ENCODE measurements at regions not wholly inside any gene's neighbourhood (a gene's known extent, or its start where the extent isn't known, plus 50 kb on each side); places are given as distances from the start of the nearest gene placed in this dataset.

GRCh38 chr5:61277781-61278180, 54.3 kb upstream of the ZSWIM6 start:
- Histone ChIP-seq H3K27me3 (no peaks in the 10 kb centered on the region), H3K4me3 (no peak overlapping the region), H3K9me3 (no peaks in the 10 kb centered on the region), H3K36me3 (no peaks in the 10 kb centered on the region), H3K27ac (peak overlapping the region in 1 of 2 donors; percentile 38), H3K4me1 (no peaks in the 10 kb centered on the region)
- TF ChIP-seq, protein P1, sequence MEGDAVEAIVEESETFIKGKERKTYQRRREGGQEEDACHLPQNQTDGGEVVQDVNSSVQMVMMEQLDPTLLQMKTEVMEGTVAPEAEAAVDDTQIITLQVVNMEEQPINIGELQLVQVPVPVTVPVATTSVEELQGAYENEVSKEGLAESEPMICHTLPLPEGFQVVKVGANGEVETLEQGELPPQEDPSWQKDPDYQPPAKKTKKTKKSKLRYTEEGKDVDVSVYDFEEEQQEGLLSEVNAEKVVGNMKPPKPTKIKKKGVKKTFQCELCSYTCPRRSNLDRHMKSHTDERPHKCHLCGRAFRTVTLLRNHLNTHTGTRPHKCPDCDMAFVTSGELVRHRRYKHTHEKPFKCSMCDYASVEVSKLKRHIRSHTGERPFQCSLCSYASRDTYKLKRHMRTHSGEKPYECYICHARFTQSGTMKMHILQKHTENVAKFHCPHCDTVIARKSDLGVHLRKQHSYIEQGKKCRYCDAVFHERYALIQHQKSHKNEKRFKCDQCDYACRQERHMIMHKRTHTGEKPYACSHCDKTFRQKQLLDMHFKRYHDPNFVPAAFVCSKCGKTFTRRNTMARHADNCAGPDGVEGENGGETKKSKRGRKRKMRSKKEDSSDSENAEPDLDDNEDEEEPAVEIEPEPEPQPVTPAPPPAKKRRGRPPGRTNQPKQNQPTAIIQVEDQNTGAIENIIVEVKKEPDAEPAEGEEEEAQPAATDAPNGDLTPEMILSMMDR (IDR thresholded peaks at IDR 0.05): no peak
- intact Hi-C loops (cut with DNase I): loop anchor here (1.0 kb wide), 1 partner anchor 381 kb away; no protein-coding TSS in a partner anchor
- no peak for DNase-seq (ENCODE audit: low spot score in 2 of 2)

GRCh38 chr5:61279725-61280124, 52.3 kb upstream of the ZSWIM6 start:
- Histone ChIP-seq H3K4me1 (no peaks in the 10 kb centered on the region), H3K9me3 (no peaks in the 10 kb centered on the region), H3K27me3 (no peaks in the 10 kb centered on the region), H3K27ac (no peak overlapping the region), H3K36me3 (no peaks in the 10 kb centered on the region), H3K4me3 (no peak overlapping the region)
- no peak for DNase-seq (ENCODE audit: low spot score in 2 of 2)
- TF ChIP-seq, protein P1 (IDR thresholded peaks at IDR 0.05): no peak
- intact Hi-C loops (cut with DNase I): no loop called here

- intact Hi-C loops (cut with DNase I): no loop called here
- H3K27me3 ChIP-seq: no peaks in the 10 kb centered on the region
- H3K27ac ChIP-seq: no peak overlapping the region
- TF ChIP-seq, protein P1 (IDR thresholded peaks at IDR 0.05): no peak
- no peak overlapping the region for H3K4me3 ChIP-seq
- no peaks in the 10 kb centered on the region for H3K9me3 ChIP-seq
- no peaks in the 10 kb centered on the region for H3K4me1 ChIP-seq
- no peaks in the 10 kb centered on the region for H3K36me3 ChIP-seq
- no peak for DNase-seq (ENCODE audit: low spot score in 2 of 2)
Measured at GRCh38 chr5:61280205-61280604, 51.9 kb upstream of the ZSWIM6 start.

DNA sequence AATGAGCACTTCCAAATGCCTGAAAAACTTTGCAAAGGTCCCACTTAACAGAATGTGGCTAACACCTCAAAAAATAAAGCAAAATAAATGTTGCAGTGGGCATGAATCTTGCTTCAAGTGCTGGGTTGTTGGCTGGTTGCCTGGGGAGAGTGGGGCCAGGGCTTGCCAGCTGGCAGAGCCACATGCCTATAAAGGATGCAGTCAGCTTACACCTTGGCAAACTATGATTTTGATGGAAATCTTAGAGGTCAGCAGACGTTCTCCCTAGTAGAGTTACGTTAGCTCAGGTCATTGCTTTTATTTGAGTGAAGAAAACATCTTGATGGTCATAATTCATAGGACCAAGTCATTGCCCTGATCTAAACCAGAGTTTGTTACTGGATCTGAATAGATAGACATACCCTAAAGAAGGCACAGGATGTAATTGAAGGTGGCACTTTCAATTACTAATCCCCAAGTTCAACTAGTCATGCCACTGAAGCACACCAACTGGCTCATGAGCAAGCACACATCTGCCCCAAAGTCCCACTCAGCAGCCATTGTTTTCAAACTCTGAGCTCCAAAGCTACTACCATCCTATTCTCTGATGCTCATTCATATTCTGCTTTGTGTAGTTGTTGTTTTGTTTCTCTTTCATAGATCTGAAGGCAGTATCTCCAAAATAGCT, 51.2 kb upstream of the ZSWIM6 start:
- no peak for DNase-seq (ENCODE audit: low spot score in 2 of 2)
- H3K9me3 ChIP-seq: no peaks in the 10 kb centered on the region
- TF ChIP-seq, protein P1 (IDR thresholded peaks at IDR 0.05): no peak
- H3K4me1 ChIP-seq: no peaks in the 10 kb centered on the region
- no peak overlapping the region for H3K4me3 ChIP-seq
- no peaks in the 10 kb centered on the region for H3K36me3 ChIP-seq
- H3K27me3 ChIP-seq: no peaks in the 10 kb centered on the region
- intact Hi-C loops (cut with DNase I): no loop called here
- H3K27ac ChIP-seq: no peak overlapping the region

DNA sequence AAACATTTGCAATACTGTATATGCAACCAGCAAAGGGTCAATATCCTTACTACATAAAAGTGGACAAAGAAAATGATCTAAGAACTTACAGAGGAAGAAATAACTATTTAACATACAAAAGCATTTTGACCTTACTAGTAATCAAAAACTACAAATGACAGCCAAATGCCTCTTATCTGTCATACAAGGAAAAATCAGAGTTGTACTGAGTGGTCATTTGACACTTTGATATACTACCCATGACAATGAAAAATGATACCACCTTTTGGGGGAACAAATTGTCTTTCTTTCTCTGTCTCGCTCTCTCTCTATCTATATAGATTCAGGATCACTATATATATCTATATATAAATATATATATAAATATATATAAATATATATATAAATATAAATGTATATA, 50.4 kb upstream of the ZSWIM6 start:
- Histone ChIP-seq H3K36me3 (no peaks in the 10 kb centered on the region), H3K9me3 (no peaks in the 10 kb centered on the region), H3K27ac (no peak overlapping the region), H3K4me3 (no peak overlapping the region), H3K27me3 (no peaks in the 10 kb centered on the region), H3K4me1 (no peaks in the 10 kb centered on the region)
- DNase-seq (ENCODE audit: low spot score in 2 of 2): no peak
- TF ChIP-seq, protein P1 (IDR thresholded peaks at IDR 0.05): no peak
- intact Hi-C loops (cut with DNase I): no loop called here

Measured in ascending aorta (tissue), 2 donors.